Activated CD8-positive, alpha-beta T cell treated with anti-CD3 and anti-CD28 coated beads for 36 hours (primary cell): ENCODE measurements at regions not wholly inside any gene's neighbourhood (a gene's known extent, or its start where the extent isn't known, plus 50 kb on each side); places are given as distances from the start of the nearest gene placed in this dataset.

ENCODE experiments used
- ATAC-seq: fragments of 200-7000 bp; cut with Tn5 transposase; one replicate; pipeline ENCODE4 v1.10.0; 2021; ENCODE audit warnings: mild to moderate bottlenecking, moderate library complexity
- CTCF ChIA-PET: fragments of 350-600 bp; sonication (Branson Sonifier 250); formaldehyde crosslinking; loops from one replicate; lab custom pipeline; 2021; ENCODE audit warnings: antibody characterized with exemption; lab: Charles Lee
- POLR2A ChIA-PET: fragments of 350-600 bp; sonication (Branson Sonifier 250); formaldehyde crosslinking; loops from one replicate; lab custom pipeline; 2021; ENCODE audit warnings: antibody characterized with exemption; lab: Charles Lee
- DNase-seq: peaks from one replicate; pipeline ENCODE4 v3.0.0-alpha.2; 2020
- H3K27ac Mint-ChIP-seq: one replicate; pipeline ENCODE4 v1.8.0; 2021; ENCODE audit warnings: mild to moderate bottlenecking, mixed read lengths
- H3K27me3 Mint-ChIP-seq: one replicate; pipeline ENCODE4 v1.8.0; 2021; ENCODE audit warnings: mixed read lengths
- H3K36me3 Mint-ChIP-seq: one replicate; pipeline ENCODE4 v1.8.0; 2021; ENCODE audit warnings: low read depth, mixed read lengths
- H3K4me1 Mint-ChIP-seq: one replicate; pipeline ENCODE4 v1.8.0; 2021; ENCODE audit warnings: low read depth, mixed read lengths
- H3K4me3 Mint-ChIP-seq: one replicate; pipeline ENCODE4 v1.8.0; 2021; ENCODE audit warnings: mild to moderate bottlenecking, moderate library complexity, mixed read lengths
- H3K9me3 Mint-ChIP-seq: one replicate; pipeline ENCODE4 v1.8.0; 2021; ENCODE audit warnings: mixed read lengths
- CTCF ChIP-seq: fragments of 200-600 bp; IDR thresholded peaks from one replicate; pipeline ENCODE4 v1.8.0; 2022; ENCODE audit warnings: antibody characterized with exemption, mild to moderate bottlenecking
- intact Hi-C: fragments of 100-400 bp; cut with micrococcal nuclease; formaldehyde crosslinking; loops from one replicate; pipeline ENCODE4 v1.10.0; 2022

- TF ChIP-seq CTCF = no peak
- ChIA-PET POLR2A (no interaction called here), CTCF (interaction anchor here (0.6 to 7.6 kb wide), 15 partner anchors 21 to 485 kb away, joined by 3 to 112 read pairs (median 6); partner anchors contain the start of gene GLRA1)
- Mint-ChIP-seq H3K27ac (no peak overlapping the region), H3K9me3 (no peaks in the 10 kb centered on the region), H3K27me3 (no peaks in the 10 kb centered on the region), H3K36me3 (no peaks in the 10 kb centered on the region), H3K4me3 (no peak overlapping the region), H3K4me1 (no peaks in the 10 kb centered on the region)
- DNase-seq = no peak
- intact Hi-C loops = loop anchor here (10.0 kb wide), 1 partner anchor 489 kb away; no protein-coding TSS in a partner anchor
- ATAC-seq = no peak
Observed at GRCh38 chr5:152144030-152144429, 219.4 kb upstream of the GLRA1 start.

GRCh38 chr5:152142840-152143469 lies 218.3 kb upstream of the GLRA1 start:
- Mint-ChIP-seq H3K4me1 (no peaks in the 10 kb centered on the region), H3K27ac (no peak overlapping the region), H3K9me3 (no peaks in the 10 kb centered on the region), H3K36me3 (no peaks in the 10 kb centered on the region), H3K27me3 (peaks cover 4% of the 10 kb centered on the region), H3K4me3 (no peak overlapping the region)
- CTCF ChIA-PET = interaction anchor here (0.6 to 7.6 kb wide), 46 partner anchors 8 to 484 kb away, joined by 3 to 112 read pairs (median 4); partner anchors contain the start of gene GLRA1
- peak; percentile 72 for DNase-seq
- POLR2A ChIA-PET = interaction anchor here (1.4 kb wide), 1 partner anchor 391 kb away, joined by 4 read pairs; no protein-coding TSS in a partner anchor
- peak; percentile 87 for TF ChIP-seq CTCF
- ATAC-seq = peak; percentile 79
- intact Hi-C loops = loop anchor here (2.0 to 10.0 kb wide), 2 partner anchors 318 to 488 kb away; no protein-coding TSS in a partner anchor

- CTCF ChIA-PET = interaction anchor here (5.6 to 7.6 kb wide), 2 partner anchors 310 to 314 kb away, joined by 34 to 112 read pairs; no protein-coding TSS in a partner anchor
- Mint-ChIP-seq H3K36me3 (no peaks in the 10 kb centered on the region), H3K4me1 (no peaks in the 10 kb centered on the region)
Observed at GRCh38 chr5:152140347-152140746, 215.7 kb upstream of the GLRA1 start.

GRCh38 chr5:152137063-152137462 lies 212.4 kb upstream of the GLRA1 start:
- Mint-ChIP-seq H3K4me1 (no peaks in the 10 kb centered on the region), H3K4me3 (no peak overlapping the region), H3K27ac (no peak overlapping the region), H3K9me3 (no peaks in the 10 kb centered on the region), H3K36me3 (no peaks in the 10 kb centered on the region), H3K27me3 (peaks cover 4% of the 10 kb centered on the region)
- CTCF ChIA-PET = no interaction called here
- ATAC-seq (no peak), DNase-seq (no peak)
- intact Hi-C loops = no loop called here
- POLR2A ChIA-PET = interaction anchor here (0.6 kb wide), 1 partner anchor 791 kb away, joined by 3 read pairs; no protein-coding TSS in a partner anchor
- no peak for TF ChIP-seq CTCF

More at GRCh38 chr5:152140347-152140746, 215.7 kb upstream of the GLRA1 start:
- POLR2A ChIA-PET = no interaction called here
- Mint-ChIP-seq H3K27me3 (peaks cover 4% of the 10 kb centered on the region), H3K4me3 (no peak overlapping the region), H3K27ac (no peak overlapping the region), H3K9me3 (no peaks in the 10 kb centered on the region)
- DNase-seq (no peak), ATAC-seq (no peak)
- TF ChIP-seq CTCF = no peak
- intact Hi-C loops = loop anchor here (10.0 kb wide), 1 partner anchor 486 kb away; no protein-coding TSS in a partner anchor

GRCh38 chr5:152136321-152136720 lies 211.7 kb upstream of the GLRA1 start:
- ChIA-PET CTCF (no interaction called here), POLR2A (interaction anchor here (0.6 kb wide), 1 partner anchor 791 kb away, joined by 3 read pairs; no protein-coding TSS in a partner anchor)
- no peak overlapping the region for H3K4me3 Mint-ChIP-seq
- H3K27ac Mint-ChIP-seq = no peak overlapping the region
- peaks cover 4% of the 10 kb centered on the region for H3K27me3 Mint-ChIP-seq
- intact Hi-C loops = no loop called here
- no peak for ATAC-seq
- no peaks in the 10 kb centered on the region for H3K9me3 Mint-ChIP-seq
- no peaks in the 10 kb centered on the region for H3K4me1 Mint-ChIP-seq
- H3K36me3 Mint-ChIP-seq = no peaks in the 10 kb centered on the region
- no peak for DNase-seq
- TF ChIP-seq CTCF = no peak
